ENCODE measurements at regions not wholly inside any gene's neighbourhood (a gene's known extent, or its start where the extent isn't known, plus 50 kb on each side); places are given as distances from the start of the nearest gene placed in this dataset.

DNA sequence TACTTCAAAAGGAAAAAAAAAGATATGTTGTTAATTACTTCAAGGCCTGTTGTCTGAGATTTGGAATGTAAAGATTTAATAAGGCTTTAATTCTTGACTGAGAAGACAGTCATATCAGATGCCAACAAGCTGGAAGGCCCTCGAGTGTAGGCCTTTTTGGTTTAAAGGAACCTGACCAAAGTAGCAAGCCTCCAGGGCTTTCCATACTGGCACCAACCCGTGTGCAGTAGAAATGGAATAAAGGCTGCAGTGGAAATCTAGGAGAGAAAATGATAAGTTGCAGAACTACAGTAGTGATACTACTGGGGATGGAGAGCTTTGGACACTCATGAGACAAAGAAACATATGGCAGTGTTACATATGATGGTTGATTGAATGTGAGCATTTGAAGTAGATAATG is 358.0 kb downstream of the TAF11L14 start:
- Histone ChIP-seq H3K27ac (ENCODE audit: low read depth, low read length) (no peak overlapping the region), H3K9me3 (ENCODE audit: control insufficient read depth, insufficient read depth, low read length) (no peaks in the 10 kb centered on the region), H3K79me2 (ENCODE audit: control insufficient read depth, low read length) (no peaks in the 10 kb centered on the region), H3F3A (ENCODE audit: control insufficient read depth, insufficient read depth) (no peaks in the 10 kb centered on the region), H3K4me3 (ENCODE audit: low read length) (no peak overlapping the region), H4K20me1 (ENCODE audit: control insufficient read depth, insufficient read depth, low read depth, low read length) (no peaks in the 10 kb centered on the region), H3K4me2 (ENCODE audit: low read length) (no peak overlapping the region), H3K36me3 (ENCODE audit: control insufficient read depth, low read length) (no peaks in the 10 kb centered on the region), H3K27me3 (ENCODE audit: control insufficient read depth, low read length) (no peaks in the 10 kb centered on the region), H3K4me1 (ENCODE audit: control insufficient read depth, low read length) (no peaks in the 10 kb centered on the region), H3K9me2 (replicated peaks; ENCODE audit: control insufficient read depth, low read length) (no peaks in the 10 kb centered on the region)
- no peak for TF ChIP-seq EZH2phosphoT487 (IDR thresholded peaks at IDR 0.05; ENCODE audit: borderline replicate concordance, low read length)
- TF ChIP-seq, protein P1, sequence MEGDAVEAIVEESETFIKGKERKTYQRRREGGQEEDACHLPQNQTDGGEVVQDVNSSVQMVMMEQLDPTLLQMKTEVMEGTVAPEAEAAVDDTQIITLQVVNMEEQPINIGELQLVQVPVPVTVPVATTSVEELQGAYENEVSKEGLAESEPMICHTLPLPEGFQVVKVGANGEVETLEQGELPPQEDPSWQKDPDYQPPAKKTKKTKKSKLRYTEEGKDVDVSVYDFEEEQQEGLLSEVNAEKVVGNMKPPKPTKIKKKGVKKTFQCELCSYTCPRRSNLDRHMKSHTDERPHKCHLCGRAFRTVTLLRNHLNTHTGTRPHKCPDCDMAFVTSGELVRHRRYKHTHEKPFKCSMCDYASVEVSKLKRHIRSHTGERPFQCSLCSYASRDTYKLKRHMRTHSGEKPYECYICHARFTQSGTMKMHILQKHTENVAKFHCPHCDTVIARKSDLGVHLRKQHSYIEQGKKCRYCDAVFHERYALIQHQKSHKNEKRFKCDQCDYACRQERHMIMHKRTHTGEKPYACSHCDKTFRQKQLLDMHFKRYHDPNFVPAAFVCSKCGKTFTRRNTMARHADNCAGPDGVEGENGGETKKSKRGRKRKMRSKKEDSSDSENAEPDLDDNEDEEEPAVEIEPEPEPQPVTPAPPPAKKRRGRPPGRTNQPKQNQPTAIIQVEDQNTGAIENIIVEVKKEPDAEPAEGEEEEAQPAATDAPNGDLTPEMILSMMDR (IDR thresholded peaks at IDR 0.05; ENCODE audit: low read depth, low read length, poor library complexity, severe bottlenecking): no peak

DNA sequence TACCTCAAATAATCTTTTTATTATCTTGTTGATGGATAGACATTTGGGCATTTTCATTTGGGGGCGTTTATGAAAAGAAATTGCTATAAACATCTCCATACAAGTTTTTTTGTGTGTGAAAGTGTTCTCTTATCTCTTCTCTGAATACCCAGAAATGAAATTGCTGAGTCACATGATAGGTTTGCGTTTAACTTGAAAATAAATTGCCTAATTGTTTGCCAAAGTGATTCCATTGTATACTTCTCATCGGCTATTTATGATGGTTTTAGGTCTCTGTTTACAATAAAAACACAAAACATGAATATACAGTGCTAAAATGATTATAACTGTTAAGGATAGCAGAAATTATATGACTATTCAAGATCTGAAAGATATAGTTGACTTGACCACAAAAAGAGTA is 361.7 kb downstream of the TAF11L14 start:
- Histone ChIP-seq H3K9me2 (replicated peaks; ENCODE audit: control insufficient read depth, low read length) (no peaks in the 10 kb centered on the region), H3K9me3 (ENCODE audit: control insufficient read depth, insufficient read depth, low read length) (no peaks in the 10 kb centered on the region), H3K36me3 (ENCODE audit: control insufficient read depth, low read length) (no peaks in the 10 kb centered on the region), H3K27me3 (ENCODE audit: control insufficient read depth, low read length) (no peaks in the 10 kb centered on the region), H3K79me2 (ENCODE audit: control insufficient read depth, low read length) (no peaks in the 10 kb centered on the region), H3K27ac (ENCODE audit: low read depth, low read length) (no peak overlapping the region), H3K4me3 (ENCODE audit: low read length) (no peak overlapping the region), H3K4me2 (ENCODE audit: low read length) (no peak overlapping the region), H3F3A (ENCODE audit: control insufficient read depth, insufficient read depth) (no peaks in the 10 kb centered on the region), H4K20me1 (ENCODE audit: control insufficient read depth, insufficient read depth, low read depth, low read length) (no peaks in the 10 kb centered on the region), H3K4me1 (ENCODE audit: control insufficient read depth, low read length) (no peaks in the 10 kb centered on the region)
- no peak for TF ChIP-seq EZH2phosphoT487 (IDR thresholded peaks at IDR 0.05; ENCODE audit: borderline replicate concordance, low read length)
- TF ChIP-seq, protein P1 (IDR thresholded peaks at IDR 0.05; ENCODE audit: low read depth, low read length, poor library complexity, severe bottlenecking): no peak

DNA sequence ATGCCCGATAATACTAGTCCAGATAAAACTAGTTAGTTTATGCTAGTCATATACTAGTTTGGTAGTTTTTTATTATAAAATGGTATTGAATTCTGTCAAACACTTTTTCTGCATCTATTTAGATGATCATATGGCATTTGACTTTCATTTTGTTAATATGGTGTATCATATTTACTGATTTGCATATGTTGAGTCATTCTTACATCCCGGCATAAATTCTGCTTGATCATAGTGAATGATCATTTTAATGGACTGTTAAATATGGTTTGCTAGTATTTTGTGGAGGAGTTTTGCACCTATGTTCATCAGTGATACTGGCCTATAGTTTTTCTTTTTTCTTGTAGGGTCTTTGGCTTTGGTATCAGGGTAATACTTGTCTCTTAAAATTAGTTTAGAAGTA is 365.6 kb downstream of the TAF11L14 start:
- Histone ChIP-seq H3K36me3 (ENCODE audit: control insufficient read depth, low read length) (no peaks in the 10 kb centered on the region), H3K27ac (ENCODE audit: low read depth, low read length) (no peak overlapping the region), H3K4me2 (ENCODE audit: low read length) (no peak overlapping the region), H3K4me3 (ENCODE audit: low read length) (no peak overlapping the region), H3F3A (ENCODE audit: control insufficient read depth, insufficient read depth) (no peaks in the 10 kb centered on the region), H3K9me3 (ENCODE audit: control insufficient read depth, insufficient read depth, low read length) (no peaks in the 10 kb centered on the region), H3K4me1 (ENCODE audit: control insufficient read depth, low read length) (no peaks in the 10 kb centered on the region), H4K20me1 (ENCODE audit: control insufficient read depth, insufficient read depth, low read depth, low read length) (no peaks in the 10 kb centered on the region), H3K27me3 (ENCODE audit: control insufficient read depth, low read length) (no peaks in the 10 kb centered on the region), H3K9me2 (replicated peaks; ENCODE audit: control insufficient read depth, low read length) (no peaks in the 10 kb centered on the region), H3K79me2 (ENCODE audit: control insufficient read depth, low read length) (no peaks in the 10 kb centered on the region)
- TF ChIP-seq, protein P1 (IDR thresholded peaks at IDR 0.05; ENCODE audit: low read depth, low read length, poor library complexity, severe bottlenecking): no peak
- no peak for TF ChIP-seq EZH2phosphoT487 (IDR thresholded peaks at IDR 0.05; ENCODE audit: borderline replicate concordance, low read length)

DNA sequence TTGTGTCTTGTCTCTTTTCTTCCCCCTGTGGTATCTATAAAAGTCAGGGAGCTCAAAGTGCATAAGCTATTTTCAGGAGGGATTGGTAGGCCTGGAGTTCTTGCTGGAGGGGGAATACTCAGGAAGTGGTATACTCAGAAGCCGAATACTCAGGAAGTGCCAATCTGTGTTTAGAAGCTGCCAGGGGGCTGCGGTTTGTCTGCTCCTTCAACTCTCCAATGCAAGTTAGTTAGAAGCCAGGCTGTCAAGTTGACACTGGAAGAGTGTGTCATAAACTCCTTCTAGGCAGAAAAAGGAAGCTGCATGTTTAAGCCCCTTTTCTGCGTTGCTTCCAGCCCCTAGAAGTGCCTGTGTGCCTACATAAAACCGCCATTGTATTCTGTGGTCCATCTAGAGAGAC is 366.5 kb downstream of the TAF11L14 start:
- H3K4me3 ChIP-seq (ENCODE audit: low read length): no peak overlapping the region
- no peaks in the 10 kb centered on the region for H3K4me1 ChIP-seq (ENCODE audit: control insufficient read depth, low read length)
- H3K36me3 ChIP-seq (ENCODE audit: control insufficient read depth, low read length): no peaks in the 10 kb centered on the region
- H3K4me2 ChIP-seq (ENCODE audit: low read length): no peak overlapping the region
- no peaks in the 10 kb centered on the region for H3K27me3 ChIP-seq (ENCODE audit: control insufficient read depth, low read length)
- H3K9me3 ChIP-seq (ENCODE audit: control insufficient read depth, insufficient read depth, low read length): no peaks in the 10 kb centered on the region
- no peak overlapping the region for H3K27ac ChIP-seq (ENCODE audit: low read depth, low read length)
- no peaks in the 10 kb centered on the region for H3K9me2 ChIP-seq (replicated peaks; ENCODE audit: control insufficient read depth, low read length)
- TF ChIP-seq EZH2phosphoT487 (IDR thresholded peaks at IDR 0.05; ENCODE audit: borderline replicate concordance, low read length): no peak
- TF ChIP-seq, protein P1 (IDR thresholded peaks at IDR 0.05; ENCODE audit: low read depth, low read length, poor library complexity, severe bottlenecking): no peak
- no peaks in the 10 kb centered on the region for H3F3A ChIP-seq (ENCODE audit: control insufficient read depth, insufficient read depth)
- no peaks in the 10 kb centered on the region for H4K20me1 ChIP-seq (ENCODE audit: control insufficient read depth, insufficient read depth, low read depth, low read length)
- no peaks in the 10 kb centered on the region for H3K79me2 ChIP-seq (ENCODE audit: control insufficient read depth, low read length)
